HG03342 (cell line): ENCODE measurements at regions not wholly inside any gene's neighbourhood (a gene's known extent, or its start where the extent isn't known, plus 50 kb on each side); places are given as distances from the start of the nearest gene placed in this dataset.

Source experiments
- ATAC-seq: cut with Tn5 transposase; IDR thresholded peaks from one replicate; pipeline ENCODE4 v1.9.1; 2021; ENCODE audit warnings: mild to moderate bottlenecking, moderate library complexity; ENCODE audit not compliant: unreplicated experiment

DNA sequence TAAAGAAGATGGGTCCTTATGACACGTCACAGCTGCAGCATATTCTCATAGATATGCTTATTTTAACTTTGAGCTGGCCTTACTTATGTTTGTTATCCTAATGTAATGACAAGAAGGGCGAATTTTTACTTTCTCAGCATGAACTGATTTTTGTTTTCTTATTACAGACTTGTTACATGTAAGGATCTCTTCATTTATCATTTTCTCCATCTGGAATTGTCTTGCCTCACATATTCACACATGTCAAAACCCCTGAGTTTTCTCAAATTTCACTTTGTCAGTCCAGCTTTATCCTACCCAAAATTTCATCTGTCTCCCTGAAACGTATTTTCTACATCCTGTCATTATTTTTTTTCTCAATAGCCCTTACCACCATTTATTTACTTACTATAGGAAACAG, 1774.0 kb upstream of the PRR20A start:
- ATAC-seq = no peak

DNA sequence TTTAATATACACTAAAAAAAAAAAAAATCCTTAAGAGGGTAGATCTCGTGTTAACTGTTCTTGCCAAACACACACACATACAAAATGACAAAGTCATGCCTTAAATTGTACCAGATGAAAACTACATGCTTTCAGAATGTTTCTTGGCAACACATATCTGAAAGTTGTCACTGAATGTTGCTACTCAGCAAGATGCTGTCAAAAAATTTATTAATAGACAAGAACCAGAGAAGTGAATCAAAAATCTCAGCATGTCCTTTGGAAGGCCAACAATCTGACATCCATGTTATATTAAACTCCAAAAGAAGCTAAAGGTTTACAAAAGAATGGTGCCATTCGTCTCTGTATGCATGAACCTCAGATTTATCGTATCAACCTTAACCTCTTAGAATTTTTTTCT, 1746.2 kb upstream of the PRR20A start:
- no peak for ATAC-seq

DNA sequence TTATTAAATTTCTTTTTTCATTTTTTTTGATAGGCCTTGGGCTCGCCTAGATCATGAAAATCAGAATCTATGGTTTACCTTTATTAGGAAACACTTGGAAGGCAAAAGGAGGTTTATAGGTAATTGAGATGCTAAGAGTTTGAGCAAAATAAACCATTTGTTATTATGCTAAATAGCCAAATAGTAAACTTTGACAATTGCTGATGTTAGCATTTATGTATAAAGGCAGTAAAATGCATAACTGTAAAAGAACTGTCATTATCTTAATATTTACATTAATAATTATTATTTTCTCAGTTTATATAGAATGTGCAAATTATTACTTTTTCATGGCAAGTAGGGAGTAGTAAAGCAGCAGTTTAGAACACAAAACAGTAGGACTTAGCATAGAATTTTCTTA, 1737.8 kb upstream of the PRR20A start:
- no peak for ATAC-seq

DNA sequence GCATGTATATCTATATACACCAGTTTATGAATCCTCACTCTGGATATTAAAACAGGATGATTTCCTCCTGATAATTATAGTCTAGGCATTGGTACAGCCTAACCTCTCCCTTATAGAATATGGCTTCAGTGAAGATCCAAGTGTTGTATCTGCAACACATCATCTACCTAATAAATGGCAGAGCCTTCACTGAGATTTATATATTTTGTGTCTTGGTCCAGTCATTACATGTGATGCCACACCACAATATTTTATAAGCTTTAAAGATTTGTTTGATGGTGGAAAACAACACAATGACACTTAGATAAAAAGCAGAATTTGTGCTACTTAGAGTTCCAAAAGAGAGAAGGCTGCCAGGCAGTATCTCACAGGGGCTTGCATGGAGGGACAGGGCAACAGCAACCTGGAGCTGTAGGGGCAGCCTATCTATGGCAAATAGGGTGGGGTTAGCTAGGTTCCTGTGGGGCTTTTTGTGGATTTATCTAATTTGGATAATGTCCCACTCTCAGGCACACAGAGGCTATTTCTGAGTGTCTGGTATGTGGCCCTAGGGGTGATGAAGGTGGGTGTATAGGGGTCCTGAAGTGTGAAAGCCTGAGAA, 1736.7 kb upstream of the PRR20A start:
- ATAC-seq = no peak

DNA sequence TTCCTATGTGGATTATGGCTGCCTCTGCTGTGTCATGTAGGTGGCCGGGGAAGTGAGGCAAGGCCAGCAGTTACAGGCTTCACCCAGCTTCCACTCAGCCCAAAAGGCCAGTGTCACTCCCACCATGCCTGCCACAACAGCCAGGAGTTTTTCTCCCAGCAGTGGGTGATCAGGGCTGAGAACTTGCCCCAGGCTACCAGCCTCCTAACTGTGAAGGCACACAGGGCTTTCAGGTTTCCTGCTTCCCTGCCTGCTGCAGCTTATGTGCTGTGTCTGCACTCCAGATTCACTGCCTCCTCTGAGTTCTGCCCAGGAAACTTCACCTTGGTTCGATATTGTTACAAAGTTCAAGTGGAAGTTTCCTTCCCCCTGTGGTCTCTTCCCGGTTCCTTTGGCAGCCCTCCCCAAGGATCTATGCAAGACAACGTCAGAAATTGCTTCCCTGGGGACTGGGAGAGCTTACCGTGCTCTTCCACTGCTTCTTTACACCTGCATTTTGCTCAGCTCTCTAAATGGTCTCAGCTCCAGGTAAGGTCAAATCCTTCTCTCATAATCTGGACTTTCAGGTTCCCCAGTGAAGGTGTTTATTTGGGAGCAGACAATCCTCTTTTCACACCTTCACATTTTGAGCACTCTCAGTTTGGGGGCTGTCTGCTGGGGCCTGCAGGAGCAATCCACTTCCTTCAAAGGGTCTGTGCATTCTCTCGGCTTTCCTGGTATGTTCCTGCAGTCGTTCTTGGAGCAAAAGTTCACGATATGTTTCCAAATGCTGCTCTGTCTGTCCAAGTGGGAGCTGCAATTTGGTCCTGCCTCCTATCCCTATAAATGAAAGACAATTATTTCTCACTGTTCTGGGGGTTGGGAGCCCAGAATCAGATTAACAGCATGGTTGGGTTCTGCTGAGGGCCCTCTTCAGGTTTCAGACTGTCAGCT, 1730.1 kb upstream of the PRR20A start:
- ATAC-seq = no peak

DNA sequence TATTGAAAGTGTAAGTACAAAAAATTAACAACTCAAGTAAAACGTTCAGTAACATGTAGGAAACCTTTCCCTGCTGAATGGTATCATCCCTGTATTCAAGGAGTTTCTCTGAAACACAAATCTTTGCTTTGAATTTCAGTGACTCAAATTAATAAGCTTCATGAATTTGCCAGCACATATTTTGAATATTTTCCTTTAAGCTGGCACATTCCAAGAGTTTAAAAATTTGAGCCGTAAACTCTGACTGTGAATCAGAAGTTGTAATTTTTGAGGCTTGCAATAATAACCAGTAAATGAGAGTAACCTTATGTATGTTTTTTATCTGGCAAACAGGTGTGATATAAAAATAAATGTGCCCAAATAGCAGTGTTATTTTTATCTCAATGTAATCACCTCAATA, 1722.6 kb upstream of the PRR20A start:
- no peak for ATAC-seq

DNA sequence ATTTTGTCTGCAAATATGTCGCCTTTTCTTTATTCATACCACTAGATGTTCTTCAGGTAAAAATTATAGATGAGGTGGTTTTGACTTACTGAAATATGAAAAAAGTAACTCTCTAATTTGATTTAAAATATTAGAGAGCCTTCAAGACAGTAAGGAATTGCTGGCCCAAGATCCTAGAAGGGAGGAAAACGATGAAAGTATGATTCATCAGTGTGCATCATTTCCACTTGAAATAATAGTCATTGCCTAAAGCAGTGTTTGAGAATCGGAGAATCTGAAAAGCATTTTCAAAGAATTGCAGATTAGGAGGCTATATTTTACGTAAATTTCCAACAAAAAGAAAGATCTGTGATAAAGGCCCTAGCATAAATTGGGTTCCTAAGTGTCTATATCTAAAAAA, 1707.9 kb upstream of the PRR20A start:
- ATAC-seq = no peak

DNA sequence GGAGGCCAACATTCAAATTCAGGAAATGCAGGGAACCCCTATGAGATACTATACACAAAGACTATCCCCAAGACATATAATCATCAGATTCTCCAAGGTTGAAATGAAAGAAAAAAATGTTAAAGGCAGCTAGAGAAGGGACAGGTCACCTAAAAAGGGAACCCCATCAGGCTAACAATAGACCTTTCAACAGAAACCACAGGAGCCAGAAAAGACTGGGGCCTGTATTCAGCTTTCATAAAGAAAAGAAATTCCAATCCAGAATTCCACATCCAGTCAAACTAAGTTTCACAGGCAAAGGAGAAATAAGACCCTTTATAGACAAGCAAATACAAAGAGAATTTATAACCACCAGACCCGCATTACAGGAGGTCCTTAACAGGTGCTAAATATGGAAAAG, 1703.6 kb upstream of the PRR20A start:
- no peak for ATAC-seq

DNA sequence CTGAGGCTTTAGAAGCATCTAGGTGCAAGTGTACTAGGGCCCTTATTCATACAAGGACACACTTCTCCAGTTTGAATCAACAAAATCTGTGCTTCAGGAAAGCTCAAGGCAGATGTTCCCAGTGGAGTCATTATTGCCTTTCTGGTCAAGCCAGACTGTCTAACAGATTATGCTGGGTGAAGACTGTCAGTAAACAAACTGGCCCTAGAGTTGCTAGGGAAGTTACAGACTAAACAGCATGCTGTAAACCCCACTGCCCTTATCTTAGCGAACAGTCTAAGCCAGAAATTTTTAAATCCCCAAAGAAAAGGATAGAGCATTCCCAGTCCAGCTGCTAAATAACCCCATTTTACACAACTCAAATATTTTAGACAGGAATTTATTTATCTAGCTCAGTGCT, 1701.3 kb upstream of the PRR20A start:
- ATAC-seq = no peak

DNA sequence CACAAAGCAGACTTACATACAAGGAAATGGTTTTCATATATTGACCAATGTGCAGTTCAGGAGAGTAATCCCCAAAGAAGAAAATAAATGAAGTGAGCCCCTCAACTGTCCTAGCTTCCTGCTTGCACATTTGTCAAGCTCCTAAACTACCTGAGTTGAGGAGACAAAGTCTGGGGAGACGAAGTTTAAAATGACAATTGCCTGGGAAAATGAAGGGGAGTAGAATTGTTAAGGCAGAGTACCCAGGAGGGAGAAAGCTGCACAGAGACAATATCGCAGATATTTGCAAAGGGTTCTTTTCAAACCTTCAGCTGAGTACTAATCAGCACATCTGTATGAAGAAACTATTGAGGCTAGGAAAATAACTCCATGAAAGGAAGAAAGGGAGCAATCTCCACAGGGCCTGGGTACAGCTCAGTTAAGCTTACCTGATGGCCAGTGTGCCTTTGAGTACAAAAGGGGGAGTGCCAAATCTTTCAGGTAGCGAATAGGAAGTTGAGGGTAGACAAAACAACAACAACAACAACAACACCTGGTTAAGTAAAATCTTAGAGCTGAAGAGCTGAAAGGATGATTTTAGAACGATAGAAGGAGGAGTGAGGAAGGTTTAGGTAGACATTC, 1700.1 kb upstream of the PRR20A start:
- no peak for ATAC-seq

DNA sequence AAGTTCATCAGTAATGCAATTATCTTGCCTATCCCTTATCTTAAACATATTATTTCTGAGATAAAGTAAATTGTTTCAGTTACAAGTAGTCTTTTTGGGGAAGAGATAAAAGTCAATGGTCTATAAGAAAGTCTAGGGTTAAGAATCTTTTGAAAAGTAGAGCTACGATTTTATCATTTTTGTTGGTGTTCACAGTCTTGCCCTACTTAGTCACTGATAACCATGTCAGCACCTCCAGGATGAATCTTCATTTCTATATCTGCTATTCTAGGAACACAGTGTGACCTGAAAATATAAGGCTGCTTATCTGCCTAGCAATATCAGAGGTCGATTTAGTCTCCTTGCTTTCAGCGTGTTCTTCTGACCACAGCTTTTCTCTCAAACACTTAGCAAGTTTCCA, 1676.5 kb upstream of the PRR20A start:
- ATAC-seq = no peak

DNA sequence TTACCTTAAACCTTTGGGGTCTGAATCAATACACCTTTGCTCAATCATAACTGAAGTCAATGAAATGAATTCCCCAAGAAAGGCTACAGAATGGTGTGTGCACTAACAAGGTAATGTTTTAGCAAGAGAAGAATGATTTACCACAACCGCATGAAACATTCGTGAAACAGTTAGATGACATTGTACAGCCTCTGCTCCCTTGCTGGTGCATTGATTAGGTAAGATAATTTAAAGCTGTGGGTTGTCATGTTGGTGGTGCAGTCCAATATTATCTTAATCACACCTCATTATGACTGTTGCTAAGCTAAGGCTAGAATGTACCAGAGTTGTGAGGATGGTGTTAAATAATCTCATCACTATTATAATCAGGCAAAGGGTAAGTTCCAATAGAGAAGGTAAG, 1673.2 kb upstream of the PRR20A start:
- no peak for ATAC-seq

DNA sequence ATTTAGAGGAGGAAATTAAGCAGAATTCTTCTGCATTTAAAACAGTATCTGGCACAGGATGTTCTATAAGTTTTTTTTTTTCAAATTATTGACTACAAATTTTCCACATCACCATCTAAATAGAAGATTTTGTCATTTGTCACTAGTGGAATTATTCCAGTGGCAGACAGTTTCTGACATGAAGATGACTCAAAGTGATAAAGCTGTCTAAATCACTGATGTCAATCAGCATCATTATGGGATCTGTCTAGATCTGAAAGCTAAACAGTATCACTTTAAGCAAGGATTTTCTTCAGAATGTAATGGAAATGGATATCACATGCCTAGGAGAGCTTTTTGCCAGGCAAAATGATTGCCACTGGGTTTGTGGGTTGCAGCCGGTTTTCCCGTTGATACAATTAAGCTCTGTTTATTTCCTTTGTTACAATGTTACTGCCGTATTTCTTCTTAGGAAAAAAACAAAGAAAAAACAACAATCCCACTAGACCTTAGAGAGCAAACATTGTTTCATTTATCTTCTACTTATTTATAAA, 1657.0 kb upstream of the PRR20A start:
- ATAC-seq = no peak

DNA sequence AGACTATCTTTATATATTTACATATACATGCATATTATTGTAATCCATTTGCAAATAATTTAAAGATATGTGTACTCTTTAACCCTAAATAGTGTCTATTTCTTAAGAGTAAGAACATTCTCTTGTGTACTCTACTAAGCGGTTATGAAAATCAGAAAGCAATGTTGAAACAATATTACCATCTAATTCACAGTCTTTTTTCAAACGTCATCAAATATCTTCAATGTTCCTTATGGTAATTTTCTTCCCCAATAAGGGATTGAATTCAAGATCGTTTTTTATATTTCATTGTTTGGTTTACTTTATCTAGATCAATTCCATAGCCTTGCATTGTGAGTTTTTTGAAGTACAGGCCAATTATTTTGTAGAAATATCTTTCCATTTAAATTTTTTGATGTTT, 1647.4 kb upstream of the PRR20A start:
- no peak for ATAC-seq

DNA sequence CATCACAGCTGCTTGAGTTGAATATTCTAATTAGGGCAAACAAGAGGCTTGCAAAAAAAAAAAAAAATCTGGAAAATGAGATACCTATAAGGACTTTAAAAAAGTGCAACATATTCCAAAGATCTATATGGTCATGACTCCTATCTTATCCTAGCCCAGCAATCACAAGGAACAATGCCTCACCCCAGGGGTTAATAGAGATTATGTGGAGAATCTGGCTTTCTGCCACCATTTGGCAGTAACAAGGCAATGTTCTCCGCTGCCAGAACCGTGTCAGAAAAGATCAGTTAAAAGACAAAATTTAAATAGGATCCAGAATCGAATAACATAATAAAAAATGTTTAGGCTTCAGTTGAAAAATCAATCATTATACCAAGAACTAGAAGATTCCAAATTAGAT, 1643.2 kb upstream of the PRR20A start:
- no peak for ATAC-seq

DNA sequence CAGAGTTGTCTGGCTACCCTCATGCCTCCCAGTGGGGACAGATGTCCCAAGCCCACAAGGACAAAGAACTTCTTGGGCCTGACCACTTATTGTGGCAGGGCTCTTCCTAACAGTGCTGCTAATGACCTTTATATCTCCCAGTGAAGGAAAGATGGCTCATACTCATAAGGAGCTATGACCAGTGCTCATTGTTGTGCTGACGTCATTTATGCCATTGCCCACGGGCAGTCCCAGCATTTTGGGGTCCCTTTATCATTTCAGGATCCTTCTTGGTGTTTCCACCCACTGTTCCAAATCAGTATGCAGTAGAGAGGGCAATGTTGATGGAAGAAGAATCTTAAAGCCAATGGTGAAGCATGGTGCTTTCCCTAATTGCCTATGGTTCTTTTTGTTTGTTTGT, 1640.0 kb upstream of the PRR20A start:
- ATAC-seq = no peak

DNA sequence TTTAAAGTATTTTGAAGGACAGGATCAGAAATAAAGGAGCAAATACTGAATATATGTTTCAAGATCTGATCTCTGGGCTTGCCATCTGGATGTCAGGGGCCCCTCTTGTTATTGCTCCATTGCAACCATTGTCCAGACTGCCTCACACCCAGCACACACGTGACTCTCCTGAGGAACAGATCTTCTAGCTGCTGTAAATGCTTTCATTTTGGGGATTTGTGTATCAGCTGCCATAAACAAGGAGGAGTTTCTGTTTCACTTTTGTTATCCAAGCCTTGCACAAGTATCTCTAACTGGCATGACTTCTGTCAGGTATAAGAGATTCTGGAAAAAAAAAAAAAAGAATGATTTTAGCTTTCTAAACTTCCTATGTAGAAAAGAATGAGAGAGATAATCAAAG, 1624.1 kb upstream of the PRR20A start:
- ATAC-seq = no peak

DNA sequence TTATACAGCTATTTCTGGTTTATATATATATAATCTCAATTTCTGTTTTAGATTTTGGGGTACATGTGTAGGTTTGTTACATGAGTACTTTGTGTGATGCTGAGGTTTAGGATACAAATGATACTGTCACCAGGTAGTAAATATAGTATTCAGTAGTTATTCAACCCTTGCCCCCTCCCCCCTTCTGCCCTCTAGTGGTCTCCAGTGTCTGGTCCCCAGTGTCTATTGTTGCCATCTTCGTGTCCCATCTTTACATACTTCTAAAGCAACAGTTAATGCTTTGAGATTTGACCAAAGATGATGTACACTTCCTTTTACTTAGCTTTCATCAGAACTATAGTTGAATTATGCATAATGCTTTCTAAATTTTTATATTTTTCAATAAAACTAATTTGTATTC, 1623.4 kb upstream of the PRR20A start:
- ATAC-seq = no peak

DNA sequence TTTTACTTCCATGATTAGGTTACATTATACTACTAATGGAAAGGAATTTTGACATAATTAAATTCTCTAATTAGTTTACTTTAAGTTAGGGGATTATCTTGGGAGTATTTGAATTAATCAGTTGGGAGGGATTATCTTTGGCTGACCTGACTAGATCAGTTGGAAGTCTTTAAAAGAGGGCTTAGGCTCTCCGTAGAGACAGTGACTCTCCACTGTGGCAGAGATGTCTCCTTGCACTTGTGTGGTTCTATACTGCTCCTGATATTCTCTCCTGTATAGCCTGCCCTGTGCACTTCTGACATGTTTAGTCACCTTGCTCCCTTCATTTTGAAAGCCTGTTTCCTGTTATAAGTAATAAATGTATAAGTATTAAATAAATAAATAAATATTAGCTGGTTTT, 1612.3 kb upstream of the PRR20A start:
- ATAC-seq = no peak

DNA sequence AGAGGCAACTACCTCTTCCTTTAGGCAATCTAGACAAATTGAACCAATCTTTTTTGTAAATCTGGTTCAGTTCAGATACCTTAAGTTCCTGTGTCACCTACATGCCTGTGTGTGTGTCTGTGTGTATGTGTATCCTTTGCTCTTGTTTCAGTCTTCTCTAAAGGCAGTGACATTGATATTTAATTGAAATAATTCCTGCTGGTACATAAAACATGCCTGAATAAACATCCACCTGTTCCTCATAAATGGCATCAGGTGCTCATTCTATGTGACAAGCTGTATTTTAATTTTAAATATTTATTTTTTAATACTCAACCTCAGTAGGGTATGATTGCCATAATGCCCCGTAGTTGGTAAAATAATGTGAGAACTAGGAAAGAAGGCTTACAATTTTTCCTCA, 1606.4 kb upstream of the PRR20A start:
- no peak for ATAC-seq

DNA sequence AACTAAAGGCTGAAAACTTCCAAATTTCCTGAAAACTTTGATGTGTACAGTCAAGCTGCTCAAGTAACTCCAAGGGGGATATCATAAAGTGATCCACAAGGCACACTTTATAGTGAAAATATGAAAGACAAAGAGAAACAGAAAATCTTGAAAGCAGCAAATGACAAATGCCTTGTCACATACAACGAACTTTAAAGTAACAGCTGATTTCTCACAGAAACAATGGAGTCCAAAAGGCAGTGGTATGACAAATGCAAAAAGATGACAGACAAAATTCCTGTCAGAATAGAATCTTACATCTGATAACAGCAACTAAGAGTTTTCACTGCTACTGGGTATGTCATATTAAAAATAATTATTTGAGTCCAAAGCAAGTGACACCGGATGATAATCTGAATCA, 1602.3 kb upstream of the PRR20A start:
- ATAC-seq = no peak

DNA sequence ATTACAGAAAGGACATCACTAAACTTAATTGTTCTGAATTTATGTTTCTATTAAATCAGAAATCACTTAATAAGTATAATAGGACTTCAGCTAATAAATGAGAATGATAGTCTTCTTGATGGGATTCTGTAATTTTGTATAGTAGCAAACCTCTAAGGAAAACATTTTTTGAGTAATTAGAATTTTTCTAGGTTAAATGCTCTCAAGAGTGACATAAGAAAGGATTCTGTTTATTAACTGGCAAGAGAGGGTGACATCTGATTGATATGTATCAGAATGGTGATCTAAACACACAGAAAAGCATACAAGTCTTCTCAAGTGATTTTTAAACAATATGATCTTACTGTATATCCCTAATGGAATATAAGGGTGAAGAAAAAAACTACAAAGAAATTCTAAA, 1597.7 kb upstream of the PRR20A start:
- no peak for ATAC-seq
